ENCODE measurements at regions not wholly inside any gene's neighbourhood (a gene's known extent, or its start where the extent isn't known, plus 50 kb on each side); places are given as distances from the start of the nearest gene placed in this dataset.
"Not testable (repeated sequence)": the region's sequence is repeated elsewhere in the genome, so short reads cannot be mapped to it uniquely, and the experiment has no call there.

DNA sequence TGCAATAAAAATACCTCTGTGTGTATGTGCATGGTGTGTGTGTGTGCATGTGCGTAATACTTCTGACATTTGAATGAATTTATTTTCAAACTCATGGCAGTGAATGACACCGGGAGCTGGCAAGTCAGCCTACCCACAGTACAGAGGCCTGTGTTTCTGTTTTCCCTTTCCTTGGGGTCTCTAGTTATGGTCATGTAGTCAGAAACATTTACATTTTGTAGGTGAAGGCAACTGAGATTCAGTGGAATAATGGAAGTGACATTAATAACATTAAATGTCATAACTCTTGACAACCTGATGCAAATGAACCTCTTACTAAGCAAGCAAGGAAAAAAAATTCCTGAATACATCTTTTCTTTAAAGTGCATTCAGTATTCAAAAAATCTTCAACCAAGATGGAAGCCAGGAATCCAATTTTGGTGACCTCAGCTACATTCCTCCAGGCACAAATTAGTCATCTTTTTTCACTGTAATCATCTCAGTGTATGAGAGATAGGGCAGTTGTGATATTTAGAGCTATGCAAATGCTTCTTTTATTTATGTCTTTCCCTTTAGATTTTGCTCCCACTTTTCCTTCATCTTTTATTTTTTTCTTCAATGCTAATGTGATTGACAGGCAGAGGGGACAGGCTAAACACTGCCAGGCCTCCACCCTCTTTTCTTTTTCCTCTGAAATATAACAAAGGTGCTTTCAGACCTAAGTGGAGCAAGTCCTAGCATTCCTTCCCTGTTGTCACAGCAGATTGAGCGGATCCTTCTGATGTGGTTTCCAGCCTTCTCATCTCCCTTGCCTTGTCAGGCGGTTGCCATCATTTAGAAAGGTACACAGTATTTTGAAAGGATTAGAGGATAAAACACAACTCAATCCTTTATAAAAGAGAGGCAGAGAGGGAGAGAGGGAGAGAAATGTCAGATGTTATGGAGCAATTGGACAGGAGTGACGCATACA lies 569.8 kb upstream of the ADAMTS16 start:
- DNase-seq (ENCODE audit: low spot score): no peak

DNA sequence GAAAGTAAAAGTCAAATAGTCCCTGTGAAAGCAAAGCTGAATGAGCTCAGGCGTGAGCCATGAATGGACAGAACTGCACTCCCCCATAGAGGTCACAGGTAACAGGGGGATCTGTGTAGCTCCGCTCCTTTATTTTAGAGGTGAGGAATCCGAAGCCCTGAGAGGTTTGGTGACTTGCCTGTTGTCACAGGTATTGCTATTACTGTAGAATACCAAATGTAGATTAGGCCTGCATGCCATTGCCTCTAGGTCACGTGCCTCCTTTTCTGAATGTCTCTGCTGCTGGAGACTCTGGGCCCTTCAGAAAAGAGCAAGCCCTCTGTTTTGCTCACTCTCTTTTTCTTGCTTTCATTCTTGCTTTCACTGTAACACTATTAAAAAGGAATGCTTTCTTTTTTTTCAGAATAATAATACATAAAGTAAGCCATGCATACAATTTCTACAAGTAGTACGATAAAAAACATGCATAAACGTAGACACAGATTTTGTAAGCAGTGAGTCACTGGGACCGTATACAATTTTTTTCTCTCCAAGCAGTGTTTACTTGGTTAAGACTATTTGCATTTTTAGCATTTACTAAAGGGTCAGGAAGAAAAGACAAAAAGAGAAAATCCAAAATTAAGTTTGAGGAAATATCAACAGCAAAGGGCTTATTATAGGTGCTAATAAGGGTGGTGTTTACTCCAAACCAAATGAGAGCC lies 568.7 kb upstream of the ADAMTS16 start:
- DNase-seq (ENCODE audit: low spot score): no peak

DNA sequence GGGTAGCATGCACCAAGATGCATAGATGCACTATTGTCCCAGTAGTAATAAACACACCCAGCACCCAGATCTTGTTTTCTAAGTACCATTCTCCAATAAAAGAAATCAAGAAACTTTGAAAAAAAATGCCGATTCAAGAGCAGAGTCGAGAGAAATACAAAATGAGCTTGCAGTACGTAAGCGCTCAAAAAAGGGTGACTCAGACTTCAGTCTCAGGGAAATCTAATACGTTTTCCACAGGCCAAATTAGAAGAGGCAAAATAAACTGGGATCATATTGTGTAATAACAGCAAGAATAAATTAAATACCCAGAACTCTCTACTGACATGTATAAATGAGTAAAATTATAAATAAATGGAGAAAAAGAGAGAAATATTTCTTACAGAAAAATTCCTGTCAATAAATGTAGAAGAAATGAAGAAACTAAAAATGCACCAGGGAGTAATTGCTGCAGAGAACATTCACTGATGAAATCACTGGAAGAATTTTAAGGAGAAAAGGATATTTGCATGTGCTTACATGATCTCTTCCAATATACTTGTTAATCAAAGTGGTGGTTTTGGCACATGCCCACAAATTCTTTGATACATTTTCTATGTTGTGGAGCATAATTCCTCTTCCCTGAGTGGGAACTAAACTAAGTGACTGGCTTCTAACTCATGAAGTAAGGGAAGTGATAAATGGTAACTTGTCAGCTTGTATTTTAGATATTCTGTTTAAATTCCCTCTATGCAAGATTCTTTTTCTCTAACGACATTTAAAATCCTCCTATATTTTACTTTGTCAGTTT lies 567.6 kb upstream of the ADAMTS16 start:
- no peak for DNase-seq (ENCODE audit: low spot score)

DNA sequence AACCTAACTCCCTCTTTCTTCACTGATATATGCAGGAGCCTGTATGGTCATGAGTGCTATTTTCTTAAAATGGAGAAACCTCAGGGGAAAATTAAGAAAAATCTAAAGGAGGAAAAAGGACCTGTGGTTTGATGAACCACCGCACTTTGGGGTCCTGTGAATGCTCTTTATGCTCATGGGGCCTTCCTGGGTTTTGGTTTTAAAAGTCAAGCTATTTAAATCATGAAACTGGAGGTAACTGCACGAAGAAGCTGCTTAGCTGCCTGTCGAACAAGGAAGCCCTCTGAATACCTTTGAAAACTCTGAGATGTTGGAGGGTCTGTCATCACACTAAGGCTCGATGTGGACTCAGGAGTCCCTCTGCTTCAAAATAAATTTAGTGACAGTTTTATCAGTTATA lies 564.5 kb upstream of the ADAMTS16 start:
- DNase-seq (ENCODE audit: low spot score): no peak

DNA sequence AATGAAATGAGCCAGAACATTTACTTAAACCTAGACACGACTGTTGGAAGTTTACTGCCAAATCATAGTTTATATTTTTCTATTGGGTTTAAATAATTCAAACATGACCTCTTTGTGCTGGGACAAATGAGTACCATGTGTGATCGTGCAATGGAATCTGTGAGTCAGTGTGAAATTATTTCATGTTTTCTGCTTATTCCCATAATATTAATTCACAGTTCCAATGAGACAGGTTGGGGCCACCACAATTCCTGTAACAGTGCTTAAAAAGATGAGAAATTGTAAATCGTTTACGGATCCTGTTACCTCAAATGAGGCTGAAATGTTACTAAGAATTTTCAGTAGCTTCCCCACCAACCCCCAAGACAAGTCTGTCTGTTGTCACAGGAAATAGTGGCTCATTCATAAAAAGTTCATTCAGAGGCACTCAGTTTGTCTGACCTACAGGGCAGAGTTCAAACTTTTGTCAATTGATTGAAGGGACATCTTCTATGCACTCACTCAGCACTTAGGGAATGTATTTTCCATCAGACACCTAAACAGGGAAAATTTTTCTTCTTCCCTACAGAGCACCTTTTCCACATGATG lies 563.9 kb upstream of the ADAMTS16 start:
- DNase-seq (ENCODE audit: low spot score): no peak

DNA sequence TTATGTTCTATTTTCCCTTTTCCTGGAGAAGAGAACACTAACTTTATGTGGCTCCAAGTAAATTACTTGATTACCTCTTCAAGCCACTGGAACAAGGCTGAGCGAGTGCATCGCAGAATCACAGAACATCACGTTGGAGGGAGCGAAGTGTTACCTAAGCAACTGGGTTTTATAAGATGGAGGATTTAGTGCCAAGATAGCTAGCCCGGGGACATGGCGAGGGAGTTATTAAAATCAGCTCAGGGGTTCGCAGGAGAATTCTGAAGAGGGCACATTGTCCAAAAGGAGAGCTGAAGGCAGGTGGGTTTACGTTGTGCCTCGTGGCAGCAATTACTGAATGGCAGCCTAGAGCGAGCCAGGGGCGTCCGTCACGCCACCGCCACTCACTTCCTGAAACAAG lies 563.2 kb upstream of the ADAMTS16 start:
- no peak for DNase-seq (ENCODE audit: low spot score)

DNA sequence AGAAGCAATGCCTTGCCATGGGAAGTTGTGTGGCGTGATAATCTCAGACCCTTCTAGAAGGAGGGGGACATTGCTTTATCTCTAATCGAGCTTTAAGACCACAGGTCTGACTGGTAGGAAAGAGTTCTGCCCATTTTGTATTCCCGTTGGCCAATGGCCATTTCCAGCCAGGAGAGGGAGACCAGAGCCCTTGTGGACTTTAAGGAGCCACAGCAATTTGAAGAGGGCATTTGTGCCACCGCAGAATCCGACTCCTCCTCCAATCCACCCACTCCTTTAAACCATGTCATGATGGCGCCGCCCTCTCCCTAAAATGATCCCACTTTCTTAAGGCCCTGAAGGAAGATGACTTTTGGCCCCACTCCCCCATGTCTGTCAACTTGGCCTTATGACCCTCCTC lies 560.5 kb upstream of the ADAMTS16 start:
- DNase-seq (ENCODE audit: low spot score): no peak

DNA sequence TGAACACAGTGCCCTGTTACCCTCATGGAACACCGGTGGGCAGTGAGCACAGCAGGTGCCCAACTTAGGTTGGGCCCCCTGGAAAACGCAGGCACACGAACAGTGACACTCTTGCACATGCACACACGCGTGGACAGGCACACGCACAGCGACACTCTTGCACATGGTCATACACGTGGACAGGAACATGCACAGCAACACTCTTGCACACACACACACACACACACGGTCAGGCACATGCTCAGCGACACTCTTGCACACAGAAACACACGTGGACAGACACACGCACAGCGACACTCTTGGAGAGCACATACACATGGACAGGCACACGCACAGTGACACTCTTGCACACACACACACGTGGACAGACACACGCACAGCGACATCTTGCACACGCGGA lies 559.4 kb upstream of the ADAMTS16 start:
- DNase-seq (ENCODE audit: low spot score): no peak

DNA sequence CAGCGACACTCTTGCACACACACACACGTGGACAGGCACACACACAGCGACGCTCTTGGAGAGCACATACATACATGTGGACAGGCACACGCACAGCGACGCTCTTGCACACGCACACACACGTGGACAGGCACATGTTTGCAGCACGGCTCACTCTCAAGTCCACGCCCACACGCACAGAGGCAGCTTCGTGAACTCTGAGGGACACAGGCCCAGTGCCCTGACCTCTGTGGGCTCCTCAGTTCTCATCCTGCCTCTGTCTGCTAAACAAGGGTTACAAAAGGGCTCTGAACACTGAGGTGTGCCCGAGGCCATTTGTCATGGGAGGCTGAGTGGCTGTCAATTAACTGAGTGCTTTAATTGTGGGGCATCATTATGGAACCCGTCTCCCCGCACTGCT lies 558.8 kb upstream of the ADAMTS16 start:
- DNase-seq (ENCODE audit: low spot score): no peak

DNA sequence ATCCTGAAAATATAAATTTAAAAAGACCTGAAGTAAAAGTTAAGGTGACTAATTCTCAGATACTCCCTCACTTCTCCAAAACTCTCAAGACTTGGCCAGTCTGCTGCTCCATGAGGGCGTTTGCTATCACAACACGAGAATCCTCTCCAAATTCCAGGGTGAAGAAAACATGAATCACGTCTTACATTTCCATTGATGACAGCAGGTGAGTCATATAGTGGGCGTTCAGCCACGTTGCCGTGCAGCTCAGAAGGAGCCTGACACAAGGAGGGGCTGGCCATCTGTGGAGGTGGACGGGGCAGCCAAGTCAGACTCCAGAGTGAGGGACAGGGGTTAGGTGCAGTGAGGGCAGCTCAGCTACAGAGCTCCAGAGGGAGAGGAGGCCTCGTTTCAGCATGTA lies 555.1 kb upstream of the ADAMTS16 start:
- DNase-seq (ENCODE audit: low spot score): no peak

DNA sequence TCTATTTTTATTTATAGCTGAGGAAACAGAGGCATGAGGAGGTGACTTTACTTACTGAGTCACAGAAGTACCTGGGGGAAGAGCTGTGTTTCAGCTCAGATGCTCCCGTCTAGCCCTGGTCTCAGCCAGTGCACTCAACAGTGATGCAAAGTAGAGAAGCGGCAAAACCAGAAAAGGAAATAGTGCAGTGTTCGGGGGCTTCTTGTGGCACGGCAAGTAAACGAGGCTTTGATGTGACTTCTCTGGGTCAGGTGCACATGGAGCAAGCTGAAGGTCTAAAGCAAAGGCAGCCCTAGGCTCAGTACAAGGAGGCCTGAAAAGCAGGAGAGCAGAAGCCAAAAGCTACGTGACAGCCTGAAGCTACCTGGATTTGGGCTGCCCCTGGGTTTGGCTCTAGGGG lies 526.7 kb upstream of the ADAMTS16 start:
- no peak for DNase-seq (ENCODE audit: low spot score)

DNA sequence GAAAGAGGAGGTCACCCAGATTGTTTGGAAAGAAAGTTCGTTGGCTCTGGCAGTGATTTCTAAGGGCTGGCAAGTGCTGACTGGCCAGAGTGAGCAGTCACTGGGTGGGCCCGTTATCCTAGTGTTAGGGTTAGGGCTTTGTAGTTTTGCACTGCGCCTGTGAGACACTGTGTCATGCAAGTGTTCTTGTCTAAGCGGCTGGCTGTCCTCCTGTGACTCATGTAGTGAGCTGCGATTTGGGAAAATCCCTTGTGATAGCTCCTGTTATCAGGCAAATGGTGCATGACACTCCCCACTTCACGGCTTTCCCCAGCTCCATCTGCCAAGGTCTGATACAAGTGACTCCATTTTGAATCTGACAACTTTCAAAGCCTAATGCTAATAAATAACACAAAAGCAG lies 526.0 kb upstream of the ADAMTS16 start:
- DNase-seq (ENCODE audit: low spot score): no peak

DNA sequence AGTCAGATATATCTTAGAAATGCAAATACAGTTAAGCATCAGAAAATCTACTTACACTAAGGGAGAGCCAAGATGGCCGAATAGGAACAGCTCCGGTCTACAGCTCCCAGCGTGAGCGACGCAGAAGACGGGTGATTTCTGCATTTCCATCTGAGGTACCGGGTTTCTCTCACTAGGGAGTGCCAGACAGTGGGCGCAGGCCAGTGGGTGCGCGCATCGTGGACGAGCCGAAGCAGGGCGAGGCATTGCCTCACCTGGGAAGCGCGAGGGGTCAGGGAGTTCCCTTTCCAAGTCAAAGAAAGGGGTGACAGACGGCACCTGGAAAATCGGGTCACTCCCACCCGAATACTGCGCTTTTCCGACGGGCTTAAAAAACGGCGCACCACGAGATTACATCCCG lies 524.8 kb upstream of the ADAMTS16 start:
- DNase-seq (ENCODE audit: low spot score): not testable (repeated sequence)

DNA sequence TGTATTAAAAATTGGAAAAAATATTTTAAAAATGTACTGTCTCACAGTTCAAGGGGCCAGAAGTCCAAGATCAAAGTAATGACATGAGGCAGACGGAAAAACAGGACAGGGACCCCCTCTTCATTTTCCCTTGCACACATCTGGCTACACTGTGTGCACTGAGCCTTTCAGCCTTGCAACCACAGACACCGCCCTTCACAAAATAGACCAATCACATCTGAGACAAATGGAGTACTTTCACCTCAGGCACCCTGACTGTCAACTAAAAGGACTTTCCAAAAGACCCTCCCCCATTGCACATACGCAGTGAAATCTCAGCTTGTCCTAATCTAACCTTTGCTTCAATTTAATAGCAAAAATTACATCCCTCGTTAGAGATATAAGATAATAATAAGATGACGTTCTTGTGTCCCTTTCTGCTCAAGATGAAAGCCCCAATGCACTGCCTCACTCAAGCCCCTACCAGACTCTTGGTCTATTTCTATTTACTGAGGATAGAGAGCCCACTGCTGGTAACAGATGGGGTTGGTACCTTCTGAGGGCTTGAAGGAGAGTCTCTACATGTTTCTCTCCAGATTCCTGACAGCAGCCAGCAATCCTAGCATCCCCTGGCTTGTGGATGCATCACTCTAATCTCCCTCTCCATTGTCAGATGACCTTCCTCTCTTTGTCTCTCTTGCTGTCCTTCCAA lies 514.8 kb upstream of the ADAMTS16 start:
- DNase-seq (ENCODE audit: low spot score): no peak

DNA sequence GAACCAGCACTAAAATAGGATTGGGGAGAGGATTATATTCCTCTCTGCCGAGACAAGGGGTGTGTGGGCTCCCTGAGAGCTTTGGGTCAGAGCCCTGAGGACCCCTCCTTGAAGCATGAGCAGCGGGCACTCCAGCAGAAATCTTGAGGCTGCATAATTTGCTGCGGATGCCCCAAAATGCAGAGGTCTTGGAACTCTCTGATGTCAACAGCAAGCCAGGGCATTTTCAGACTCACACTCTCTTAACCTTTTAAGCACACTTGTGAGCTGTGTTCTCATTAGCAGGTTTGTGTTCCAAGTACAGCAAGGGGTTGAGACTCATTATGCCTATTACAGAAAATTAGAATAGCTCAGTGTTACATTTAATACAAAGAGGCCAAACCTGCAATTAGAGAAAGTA lies 513.0 kb upstream of the ADAMTS16 start:
- DNase-seq (ENCODE audit: low spot score): no peak

DNA sequence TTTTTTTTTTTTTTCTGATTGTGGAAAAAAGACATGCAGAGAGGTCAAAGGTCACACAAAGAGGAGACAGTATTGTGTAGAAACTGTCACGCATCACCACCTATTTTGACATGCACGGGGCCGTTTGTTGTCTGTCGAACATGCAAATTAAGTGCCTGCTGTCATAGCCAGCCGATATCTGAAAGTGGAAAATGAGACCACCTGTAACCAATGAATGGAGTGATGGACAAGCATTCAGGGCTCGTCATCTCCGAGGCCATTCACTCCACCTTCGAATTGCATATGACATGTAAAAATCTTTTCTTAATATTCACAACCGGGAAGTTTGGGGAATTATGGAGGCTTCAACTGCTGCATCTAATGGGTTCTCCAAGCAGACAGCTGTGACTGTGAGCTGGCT lies 512.2 kb upstream of the ADAMTS16 start:
- DNase-seq (ENCODE audit: low spot score): no peak

DNA sequence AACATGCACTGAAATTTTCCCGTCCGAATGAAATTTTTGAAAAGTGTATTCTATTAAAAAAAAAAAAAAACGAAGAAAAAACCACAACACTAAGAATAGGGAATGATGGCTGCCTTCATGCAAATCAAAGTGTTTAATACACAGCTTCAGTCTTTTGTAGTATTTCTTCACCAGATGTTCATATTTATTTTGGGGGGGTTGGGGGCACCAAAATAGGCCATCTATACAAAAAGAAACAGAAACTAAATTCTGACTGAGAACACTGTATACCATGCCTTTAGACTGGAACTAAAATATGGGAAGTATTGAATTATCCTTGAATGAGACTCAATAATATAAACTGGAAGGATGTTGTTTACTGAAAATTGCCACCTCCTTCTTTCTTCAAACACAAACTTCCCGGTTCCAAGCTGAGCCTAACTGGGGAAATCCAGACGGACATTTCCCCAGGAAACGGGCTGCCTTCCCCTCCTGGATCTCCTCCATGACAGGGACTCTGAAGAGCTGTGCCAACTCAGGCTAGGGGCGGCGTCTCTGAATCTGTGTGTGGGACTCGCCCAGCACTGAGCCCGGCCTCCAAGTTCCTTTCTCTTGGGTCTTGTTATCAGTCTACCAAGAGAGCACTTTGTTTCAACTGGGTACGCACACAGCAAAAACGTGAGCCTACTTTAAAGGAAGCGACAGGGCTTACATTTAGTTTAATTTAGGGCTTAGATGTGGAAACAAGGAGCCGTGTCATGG lies 511.3 kb upstream of the ADAMTS16 start:
- no peak for DNase-seq (ENCODE audit: low spot score)

DNA sequence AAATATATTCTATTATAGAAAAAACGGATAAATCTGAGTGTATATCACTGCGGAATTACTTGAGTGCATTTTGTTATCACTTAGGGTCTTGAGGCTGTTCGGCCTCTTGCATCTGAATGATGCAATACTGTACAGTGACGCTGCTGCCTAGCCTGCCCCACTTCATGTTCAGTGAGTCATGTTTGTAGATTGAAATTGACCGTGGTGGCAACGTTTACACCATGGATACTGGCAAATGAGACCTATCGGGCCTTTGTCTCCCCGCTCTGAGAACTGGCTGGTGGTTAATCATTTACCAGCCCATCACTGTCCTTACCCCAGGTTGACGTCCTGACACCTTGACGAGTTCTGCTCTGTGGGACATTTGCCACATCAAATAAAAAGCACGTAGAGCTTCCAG lies 510.1 kb upstream of the ADAMTS16 start:
- no peak for DNase-seq (ENCODE audit: low spot score)

DNA sequence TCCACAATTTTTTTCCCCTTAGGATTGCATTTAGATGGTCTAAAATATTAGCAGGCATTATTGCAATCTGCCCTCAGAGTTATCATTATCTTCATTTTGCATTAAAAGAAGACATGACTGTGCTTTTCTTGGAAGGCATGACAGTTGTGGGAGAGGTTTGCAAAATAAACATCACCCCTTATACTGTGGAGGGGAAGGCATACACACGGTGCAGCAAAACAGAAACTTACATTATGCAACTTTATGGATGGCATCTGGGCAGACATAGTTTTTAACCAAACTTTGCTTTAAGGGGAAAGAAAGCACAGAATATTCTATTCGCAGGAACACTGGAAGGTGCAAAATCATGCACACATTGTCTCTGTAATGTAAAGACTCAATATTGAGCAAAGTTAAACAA lies 505.8 kb upstream of the ADAMTS16 start:
- DNase-seq (ENCODE audit: low spot score): no peak

DNA sequence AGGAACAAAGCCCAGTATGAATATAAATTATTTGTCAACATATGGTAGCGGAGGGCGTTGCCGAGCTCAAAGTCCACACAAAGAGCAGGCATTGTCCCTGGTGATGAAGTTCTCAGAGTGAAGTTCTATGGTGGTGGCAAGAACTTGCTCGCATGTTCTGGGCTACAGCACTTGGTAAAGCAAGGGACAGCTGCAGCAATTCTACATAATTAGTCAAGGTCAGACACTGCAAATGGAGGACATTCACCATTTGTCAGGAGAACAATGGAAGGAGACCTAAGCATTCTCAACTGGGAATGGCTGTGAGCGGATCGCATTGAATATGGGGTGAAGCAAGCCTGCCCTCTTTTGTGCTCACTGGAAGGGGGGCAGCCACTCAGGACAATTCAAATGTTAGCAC lies 503.8 kb upstream of the ADAMTS16 start:
- DNase-seq (ENCODE audit: low spot score): no peak

DNA sequence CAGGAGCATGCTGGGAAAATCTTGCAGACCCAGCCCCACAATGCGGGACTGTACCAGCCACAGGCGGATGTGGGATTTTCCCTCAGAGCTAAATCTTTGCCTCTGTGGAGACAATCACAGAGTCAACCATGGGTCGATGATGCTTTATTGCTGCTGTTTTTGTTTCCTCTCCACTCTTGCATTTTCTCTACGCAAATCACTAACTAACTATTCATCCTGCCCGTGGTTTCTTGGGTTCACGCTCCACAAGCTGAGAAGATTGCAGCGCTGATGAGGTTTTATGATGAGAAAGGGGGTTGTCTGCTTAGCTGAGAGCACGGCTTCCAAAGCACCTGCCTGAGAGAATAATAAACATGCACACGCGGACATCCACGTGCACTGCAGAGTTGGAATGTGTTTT lies 500.2 kb upstream of the ADAMTS16 start:
- no peak for DNase-seq (ENCODE audit: low spot score)

All from activated CD4-positive, alpha-beta T cell treated with anti-CD3 and anti-CD28 coated beads, Interleukin-2, Interleukin-4, amounts not matched to agents 100 ng/mL and 50 ng/mL, durations not matched to agents 16 hours and 8 hours (primary cell).